Peyer's patch (tissue), 4 donors: ENCODE measurements at regions not wholly inside any gene's neighbourhood (a gene's known extent, or its start where the extent isn't known, plus 50 kb on each side); places are given as distances from the start of the nearest gene placed in this dataset.

Experiments
- CTCF ChIP-seq, 6 experiments: fragments of 450-650 bp in 4 of 6; fragments of 200-600 bp in 2 of 6; sonication (generic) in 1 of 6; IDR thresholded peaks; one replicate each; pipeline ENCODE4 v1.5.1; 2017 to 2019; ENCODE audit warnings: antibody characterized with exemption in 6 of 6, mild to moderate bottlenecking in 3 of 6, moderate library complexity in 1 of 6
- POLR2A ChIP-seq, 2 donors: fragments of 450-650 bp; IDR thresholded peaks; one replicate each; pipeline ENCODE4 v1.5.1; 2017; ENCODE audit warnings: antibody characterized with exemption in 2 of 2, mild to moderate bottlenecking in 2 of 2, moderate library complexity in 2 of 2

GRCh38 chr4:31298737-31299136 is 578.6 kb downstream of the PCDH7 start:
- TF ChIP-seq POLR2A (IDR thresholded peaks at IDR 0.05) (no peak), CTCF (IDR thresholded peaks at IDR 0.05) (no peak)
